HepG2 (cell line): ENCODE measurements at regions not wholly inside any gene's neighbourhood (a gene's known extent, or its start where the extent isn't known, plus 50 kb on each side); places are given as distances from the start of the nearest gene placed in this dataset.

Experiments
- ATAD3A ChIP-seq: sonication (generic); formaldehyde crosslinking; IDR thresholded peaks from 2 replicates; pipeline ENCODE4 v1.4.0; 2020; ENCODE audit warnings: missing genetic modification reagents
- ATF7-NPFF ChIP-seq: sonication (generic); formaldehyde crosslinking; IDR thresholded peaks from 2 replicates; pipeline ENCODE4 v1.8.1; 2023; ENCODE audit warnings: mild to moderate bottlenecking, low read depth, missing genetic modification reagents, moderate library complexity
- JUN ChIP-seq: sonication (generic); formaldehyde crosslinking; IDR thresholded peaks from 2 replicates; pipeline ENCODE4 v1.4.0; 2020; ENCODE audit warnings: mild to moderate bottlenecking, missing genetic modification reagents
- KDM1A ChIP-seq: IDR thresholded peaks from 2 replicates; pipeline ENCODE4 v1.6.1; 2016; ENCODE audit warnings: missing compliant biosample characterization
- NFIC ChIP-seq: IDR thresholded peaks from 2 replicates; pipeline ENCODE4 v1.6.1; 2012; ENCODE audit warnings: mild to moderate bottlenecking, low read length, inconsistent platforms
- NFKB2 ChIP-seq: sonication (generic); formaldehyde crosslinking; IDR thresholded peaks from 2 replicates; pipeline ENCODE4 v1.4.0; 2020; ENCODE audit warnings: missing genetic modification reagents, borderline replicate concordance
- POGK ChIP-seq: sonication (generic); formaldehyde crosslinking; conservative IDR thresholded peaks from 2 replicates; pipeline ENCODE4 v1.8.0; 2022; ENCODE audit warnings: mild to moderate bottlenecking, moderate library complexity, missing genetic modification reagents
- SMAD9 ChIP-seq: sonication (generic); formaldehyde crosslinking; IDR thresholded peaks from 2 replicates; pipeline ENCODE4 v1.5.1; 2020; ENCODE audit warnings: mild to moderate bottlenecking, missing genetic modification reagents
- SOX6 ChIP-seq, 2 experiments: fragments of 450-650 bp in 1 of 2; sonication (generic) in 1 of 2; formaldehyde crosslinking in 1 of 2; IDR thresholded peaks; 2 replicates each; pipeline versions ENCODE4 v1.4.0 to v1.6.1; 2017 to 2020; ENCODE audit warnings: antibody characterized with exemption in 1 of 2, mild to moderate bottlenecking in 1 of 2, missing genetic modification reagents in 1 of 2
- THAP11 ChIP-seq: IDR thresholded peaks from 2 replicates; pipeline ENCODE4 v1.6.1; 2016; ENCODE audit warnings: missing biosample characterization, missing genetic modification reagents
- UBTF ChIP-seq: sonication (generic); formaldehyde crosslinking; IDR thresholded peaks from 2 replicates; pipeline ENCODE4 v1.4.0; 2020; ENCODE audit warnings: mild to moderate bottlenecking, missing genetic modification reagents
- XBP1 ChIP-seq: sonication (generic); formaldehyde crosslinking; IDR thresholded peaks from 2 replicates; pipeline ENCODE4 v1.5.0; 2020; ENCODE audit warnings: missing genetic modification reagents
- ZBTB43 ChIP-seq: sonication (generic); formaldehyde crosslinking; conservative IDR thresholded peaks from 2 replicates; pipeline ENCODE4 v1.4.0; 2020; ENCODE audit warnings: missing genetic modification reagents
- ZNF138 ChIP-seq: sonication (generic); formaldehyde crosslinking; IDR thresholded peaks from 2 replicates; pipeline ENCODE4 v1.5.0; 2020; ENCODE audit warnings: mild to moderate bottlenecking, low read depth, missing genetic modification reagents
- ZNF18 ChIP-seq: sonication (generic); formaldehyde crosslinking; IDR thresholded peaks from 2 replicates; pipeline ENCODE4 v1.8.0; 2022; ENCODE audit warnings: mild to moderate bottlenecking, missing genetic modification reagents; ENCODE audit not compliant: insufficient replicate concordance
- ZNF549 ChIP-seq: sonication (generic); formaldehyde crosslinking; IDR thresholded peaks from 2 replicates; pipeline ENCODE4 v1.5.0; 2020; ENCODE audit warnings: missing genetic modification reagents
- ZNF574 ChIP-seq: sonication (generic); formaldehyde crosslinking; IDR thresholded peaks from 2 replicates; pipeline ENCODE4 v1.4.0; 2020; ENCODE audit warnings: missing genetic modification reagents
- ZNF607 ChIP-seq: sonication (generic); formaldehyde crosslinking; IDR thresholded peaks from 2 replicates; pipeline ENCODE4 v1.5.1; 2020; ENCODE audit warnings: missing genetic modification reagents, mild to moderate bottlenecking, borderline replicate concordance
- ZNF770 ChIP-seq: sonication (generic); formaldehyde crosslinking; IDR thresholded peaks from 2 replicates; pipeline ENCODE4 v1.5.0; 2020; ENCODE audit warnings: mild to moderate bottlenecking, missing genetic modification reagents

GRCh38 chr2:83071352-83071751, 1387.7 kb downstream of the SUCLG1 start (continued):
- no peak for TF ChIP-seq ZNF574
- TF ChIP-seq ZNF607 (CRISPR knock-in tag) = no peak
- TF ChIP-seq SMAD9 (CRISPR knock-in tag) = no peak
- TF ChIP-seq NFKB2 = no peak
- TF ChIP-seq ZBTB43 = no peak
- TF ChIP-seq THAP11 (CRISPR knock-in tag) = peak; percentile 70
- no peak for TF ChIP-seq ZNF770 (CRISPR knock-in tag)
- TF ChIP-seq JUN (CRISPR knock-in tag) = no peak
- TF ChIP-seq ZNF18 (CRISPR knock-in tag) = no peak
- TF ChIP-seq UBTF (CRISPR knock-in tag) = no peak
- TF ChIP-seq ZNF138 (CRISPR knock-in tag) = no peak
- TF ChIP-seq KDM1A (CRISPR knock-in tag) = peak; percentile 76; the same call in 1 of the 2 replicates
- TF ChIP-seq NFIC = peak; percentile 93
- TF ChIP-seq SOX6 (IDR thresholded peaks at IDR 0.05) = no peak
- peak; percentile 98 for TF ChIP-seq SOX6 (CRISPR knock-in tag; IDR thresholded peaks at IDR 0.05)
- no peak for TF ChIP-seq ATF7-NPFF (CRISPR knock-in tag)
- TF ChIP-seq ZNF549 = no peak
- TF ChIP-seq ATAD3A (CRISPR knock-in tag) = no peak
- no peak for TF ChIP-seq POGK
- no peak for TF ChIP-seq XBP1 (CRISPR knock-in tag)
